B cell (primary cell): ENCODE measurements at regions not wholly inside any gene's neighbourhood (a gene's known extent, or its start where the extent isn't known, plus 50 kb on each side); places are given as distances from the start of the nearest gene placed in this dataset.
"Not testable (repeated sequence)": the region's sequence is repeated elsewhere in the genome, so short reads cannot be mapped to it uniquely, and the experiment has no call there.

Experiments
- EZH2 ChIP-seq: IDR thresholded peaks from 2 replicates; pipeline ENCODE4 v1.6.1; 2012; ENCODE audit warnings: borderline replicate concordance, low read depth, mild to moderate bottlenecking, moderate library complexity, low read length; ENCODE audit not compliant: insufficient read depth, poor library complexity, severe bottlenecking
- TF ChIP-seq, protein P1 (sequence below): fragments of 200-600 bp; IDR thresholded peaks from one replicate; pipeline ENCODE4 v1.8.0; 2022; ENCODE audit warnings: antibody characterized with exemption, mild to moderate bottlenecking

DNA sequence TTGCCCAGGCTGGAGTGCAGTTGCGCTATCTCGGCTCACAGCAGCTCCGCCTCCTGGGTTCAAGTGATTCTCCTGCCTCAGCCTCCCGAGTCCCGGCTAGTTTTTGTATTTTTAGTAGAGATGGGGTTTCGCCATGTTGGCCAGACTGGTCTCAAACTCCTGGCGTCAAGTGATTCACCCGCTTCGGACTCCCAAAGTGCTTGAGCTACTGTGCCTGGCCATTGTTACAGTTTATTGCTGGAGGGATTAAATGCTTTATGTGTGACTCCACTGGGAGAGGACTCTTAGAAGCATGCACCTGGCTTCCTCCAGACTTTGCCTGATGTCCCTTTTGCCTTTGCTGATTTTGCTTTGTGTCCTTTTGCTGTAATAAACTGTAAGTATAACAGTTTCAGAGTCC, 93.5 kb upstream of the NUTM2F start:
- TF ChIP-seq, protein P1, sequence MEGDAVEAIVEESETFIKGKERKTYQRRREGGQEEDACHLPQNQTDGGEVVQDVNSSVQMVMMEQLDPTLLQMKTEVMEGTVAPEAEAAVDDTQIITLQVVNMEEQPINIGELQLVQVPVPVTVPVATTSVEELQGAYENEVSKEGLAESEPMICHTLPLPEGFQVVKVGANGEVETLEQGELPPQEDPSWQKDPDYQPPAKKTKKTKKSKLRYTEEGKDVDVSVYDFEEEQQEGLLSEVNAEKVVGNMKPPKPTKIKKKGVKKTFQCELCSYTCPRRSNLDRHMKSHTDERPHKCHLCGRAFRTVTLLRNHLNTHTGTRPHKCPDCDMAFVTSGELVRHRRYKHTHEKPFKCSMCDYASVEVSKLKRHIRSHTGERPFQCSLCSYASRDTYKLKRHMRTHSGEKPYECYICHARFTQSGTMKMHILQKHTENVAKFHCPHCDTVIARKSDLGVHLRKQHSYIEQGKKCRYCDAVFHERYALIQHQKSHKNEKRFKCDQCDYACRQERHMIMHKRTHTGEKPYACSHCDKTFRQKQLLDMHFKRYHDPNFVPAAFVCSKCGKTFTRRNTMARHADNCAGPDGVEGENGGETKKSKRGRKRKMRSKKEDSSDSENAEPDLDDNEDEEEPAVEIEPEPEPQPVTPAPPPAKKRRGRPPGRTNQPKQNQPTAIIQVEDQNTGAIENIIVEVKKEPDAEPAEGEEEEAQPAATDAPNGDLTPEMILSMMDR, result not testable (repeated sequence)
- TF ChIP-seq EZH2, result not testable (repeated sequence)
